ENCODE measurements at regions not wholly inside any gene's neighbourhood (a gene's known extent, or its start where the extent isn't known, plus 50 kb on each side); places are given as distances from the start of the nearest gene placed in this dataset.
A peak's percentile ranks its signal among the peaks of the same experiment; 100 is the strongest.

GRCh38 chr16:54397838-54398237 is 111.3 kb upstream of the IRX3 start:
- H3K36me3 Mint-ChIP-seq (ENCODE audit: low read depth) = peaks cover 15% of the 10 kb centered on the region; the same call in 1 of the 2 replicates
- TF ChIP-seq CTCF (IDR thresholded peaks at IDR 0.05) = no peak
- H3K27me3 Mint-ChIP-seq (ENCODE audit: insufficient read depth) = peaks cover 6% of the 10 kb centered on the region; the same call in 1 of the 2 replicates
- peak overlapping the region; percentile 49 for H3K4me3 Mint-ChIP-seq
- peak overlapping the region; percentile 44; the same call in 1 of the 2 replicates for H3K27ac Mint-ChIP-seq
- no peak for DNase-seq
- peaks cover 74% of the 10 kb centered on the region for H3K4me1 Mint-ChIP-seq (ENCODE audit: low read depth)
- 0 out of 2 replicates have a peak, but pooled peaks cover 4% of the 10 kb centered on the region for H3K9me3 Mint-ChIP-seq

- Mint-ChIP-seq H3K4me3 (peak overlapping the region; percentile 49), H3K36me3 (ENCODE audit: low read depth) (peaks cover 15% of the 10 kb centered on the region; the same call in 1 of the 2 replicates), H3K4me1 (ENCODE audit: low read depth) (peaks cover 69% of the 10 kb centered on the region), H3K9me3 (0 out of 2 replicates have a peak, but pooled peaks cover 4% of the 10 kb centered on the region), H3K27ac (peak overlapping the region; percentile 44), H3K27me3 (ENCODE audit: insufficient read depth) (peaks cover 6% of the 10 kb centered on the region; the same call in 1 of the 2 replicates)
- TF ChIP-seq CTCF (IDR thresholded peaks at IDR 0.05) = no peak
- DNase-seq = peak; percentile 53
Measured at GRCh38 chr16:54397190-54397835, 110.7 kb upstream of the IRX3 start.

- no peak for DNase-seq
- Mint-ChIP-seq H3K4me3 (no peak overlapping the region), H3K9me3 (no peaks in the 10 kb centered on the region), H3K27me3 (ENCODE audit: insufficient read depth) (peaks cover 2% of the 10 kb centered on the region), H3K4me1 (ENCODE audit: low read depth) (peaks cover 31% of the 10 kb centered on the region), H3K27ac (no peak overlapping the region), H3K36me3 (ENCODE audit: low read depth) (peaks cover 5% of the 10 kb centered on the region; the same call in 1 of the 2 replicates)
- no peak for TF ChIP-seq CTCF (IDR thresholded peaks at IDR 0.05)
Measured at GRCh38 chr16:54389836-54390494, 103.4 kb upstream of the IRX3 start.

- no peak overlapping the region for H3K27ac Mint-ChIP-seq
- no peak for TF ChIP-seq CTCF (IDR thresholded peaks at IDR 0.05)
- H3K27me3 Mint-ChIP-seq (ENCODE audit: insufficient read depth) = peaks cover 20% of the 10 kb centered on the region
- H3K4me3 Mint-ChIP-seq = no peak overlapping the region
- peaks cover 11% of the 10 kb centered on the region for H3K4me1 Mint-ChIP-seq (ENCODE audit: low read depth)
- peaks cover 19% of the 10 kb centered on the region for H3K36me3 Mint-ChIP-seq (ENCODE audit: low read depth)
- no peak for DNase-seq
- peaks cover 14% of the 10 kb centered on the region for H3K9me3 Mint-ChIP-seq
Measured at GRCh38 chr16:54385141-54385540, 98.6 kb upstream of the IRX3 start.

- no peak for DNase-seq
- no peak overlapping the region for H3K27ac Mint-ChIP-seq
- H3K27me3 Mint-ChIP-seq (ENCODE audit: insufficient read depth) = peaks cover 28% of the 10 kb centered on the region
- H3K36me3 Mint-ChIP-seq (ENCODE audit: low read depth) = peaks cover 48% of the 10 kb centered on the region
- TF ChIP-seq CTCF (IDR thresholded peaks at IDR 0.05) = no peak
- no peaks in the 10 kb centered on the region; the same call in 1 of the 2 replicates for H3K4me1 Mint-ChIP-seq (ENCODE audit: low read depth)
- no peak overlapping the region for H3K4me3 Mint-ChIP-seq
- peaks cover 40% of the 10 kb centered on the region for H3K9me3 Mint-ChIP-seq
Measured at GRCh38 chr16:54381601-54382313, 95.2 kb upstream of the IRX3 start.

Data from HFFc6 (cell line).